Mononuclear cell (primary cell): ENCODE measurements at regions not wholly inside any gene's neighbourhood (a gene's known extent, or its start where the extent isn't known, plus 50 kb on each side); places are given as distances from the start of the nearest gene placed in this dataset.
"Not testable (repeated sequence)": the region's sequence is repeated elsewhere in the genome, so short reads cannot be mapped to it uniquely, and the experiment has no call there.

Experiments used
- H3K27me3 ChIP-seq: 2 replicates; pipeline ENCODE4 v1.6.0; 2011; ENCODE audit warnings: low read length, control low read depth; ENCODE audit not compliant: insufficient read depth
- H3K4me1 ChIP-seq: 2 replicates; pipeline ENCODE4 v1.5.1; 2011; ENCODE audit warnings: mild to moderate bottlenecking, low read length, control low read depth; ENCODE audit not compliant: insufficient read depth
- H3K4me3 ChIP-seq: 2 replicates; pipeline ENCODE4 v1.5.1; 2011; ENCODE audit warnings: mild to moderate bottlenecking, low read length, moderate library complexity
- H3K9me3 ChIP-seq: 2 replicates; pipeline ENCODE4 v1.5.1; 2011; ENCODE audit warnings: low read depth, mild to moderate bottlenecking, control low read depth, low read length

GRCh38 chr17:21510686-21511362 is 134.7 kb downstream of the KCNJ12 start:
- Histone ChIP-seq H3K27me3 (peaks cover 28% of the 10 kb centered on the region), H3K9me3 (no peaks in the 10 kb centered on the region), H3K4me3 (peak overlapping the region; percentile 30), H3K4me1 (peaks cover 20% of the 10 kb centered on the region)

DNA sequence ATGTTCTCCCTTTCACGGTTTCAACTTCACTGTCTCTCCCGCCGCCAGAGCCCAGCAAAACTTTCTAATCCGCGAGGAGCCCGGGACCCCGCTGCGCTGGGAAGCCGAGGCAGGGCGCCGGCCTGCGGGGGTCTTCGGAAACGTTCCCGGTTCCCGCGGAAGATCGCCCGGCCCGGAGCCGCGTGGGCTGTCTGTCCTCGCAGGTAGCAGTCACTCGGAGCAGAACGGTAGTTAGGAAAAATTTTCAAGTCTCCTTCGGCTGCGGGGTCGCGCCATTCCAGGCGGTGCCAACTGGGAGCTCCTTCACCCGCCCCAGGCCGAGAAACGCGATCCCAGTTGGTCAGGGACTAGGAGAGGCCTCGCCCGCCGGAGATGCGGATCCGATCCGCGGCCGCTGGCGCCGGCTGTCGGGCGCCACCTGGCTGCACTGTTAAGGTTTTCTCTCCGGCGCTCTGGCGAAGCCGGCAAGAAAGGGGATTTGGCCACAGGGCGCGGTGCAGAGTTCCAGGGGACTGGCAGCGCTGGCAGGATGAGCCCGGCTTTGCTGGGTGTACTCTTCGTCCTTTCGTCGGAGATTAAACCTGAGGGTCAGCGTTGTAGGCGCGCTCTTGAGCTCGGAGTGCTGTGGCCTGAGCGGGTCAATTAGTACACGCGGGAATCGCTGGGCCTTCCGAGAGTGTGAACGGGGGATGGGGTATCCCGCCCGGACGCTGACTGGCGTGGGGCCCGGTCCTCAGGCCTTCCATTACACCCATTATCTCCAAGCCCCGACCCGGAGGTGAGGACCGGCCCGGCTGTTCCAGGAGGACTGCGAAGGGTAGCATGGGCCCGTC is 135.4 kb downstream of the KCNJ12 start:
- Histone ChIP-seq H3K9me3 (no peaks in the 10 kb centered on the region), H3K4me3 (peak overlapping the region; percentile 30), H3K27me3 (peaks cover 28% of the 10 kb centered on the region), H3K4me1 (peaks cover 20% of the 10 kb centered on the region)

GRCh38 chr17:21512307-21513011 is 136.3 kb downstream of the KCNJ12 start:
- peaks cover 28% of the 10 kb centered on the region for H3K27me3 ChIP-seq
- peaks cover 20% of the 10 kb centered on the region for H3K4me1 ChIP-seq
- H3K4me3 ChIP-seq = no peak overlapping the region
- H3K9me3 ChIP-seq = no peaks in the 10 kb centered on the region

DNA sequence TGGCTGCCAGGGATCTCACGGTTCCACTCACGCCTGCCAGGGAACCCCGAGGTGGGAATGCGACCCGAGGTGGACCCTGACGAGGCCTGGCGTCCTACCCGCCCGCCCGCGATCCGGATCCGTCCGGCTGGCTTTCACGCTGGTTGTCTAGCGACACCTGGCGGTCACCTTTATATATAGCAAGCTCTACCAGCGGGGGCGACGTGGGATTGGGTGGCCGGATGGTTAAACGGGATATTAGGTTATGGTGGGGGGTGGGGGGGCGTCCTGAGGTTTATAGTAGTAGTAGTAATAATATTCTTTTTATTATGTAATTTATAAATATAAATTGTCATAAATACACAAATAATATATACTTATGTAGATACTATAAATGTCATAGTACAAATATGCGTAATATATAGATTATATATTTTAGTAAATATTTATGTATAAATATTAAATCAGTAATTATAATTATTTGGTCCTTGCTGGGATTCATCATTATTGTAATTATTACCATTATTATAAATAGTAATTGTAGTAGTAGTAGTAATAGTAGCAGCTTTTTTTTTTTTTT is 136.9 kb downstream of the KCNJ12 start:
- H3K4me1 ChIP-seq = peaks cover 20% of the 10 kb centered on the region
- peaks cover 28% of the 10 kb centered on the region for H3K27me3 ChIP-seq
- no peaks in the 10 kb centered on the region for H3K9me3 ChIP-seq
- no peak overlapping the region for H3K4me3 ChIP-seq

- Histone ChIP-seq H3K27me3 (peaks cover 24% of the 10 kb centered on the region), H3K4me1 (peaks cover 16% of the 10 kb centered on the region)
- H3K9me3 ChIP-seq, H3K4me3 ChIP-seq: not testable (repeated sequence)
Measured at GRCh38 chr17:21514567-21514966, 138.4 kb downstream of the KCNJ12 start.

DNA sequence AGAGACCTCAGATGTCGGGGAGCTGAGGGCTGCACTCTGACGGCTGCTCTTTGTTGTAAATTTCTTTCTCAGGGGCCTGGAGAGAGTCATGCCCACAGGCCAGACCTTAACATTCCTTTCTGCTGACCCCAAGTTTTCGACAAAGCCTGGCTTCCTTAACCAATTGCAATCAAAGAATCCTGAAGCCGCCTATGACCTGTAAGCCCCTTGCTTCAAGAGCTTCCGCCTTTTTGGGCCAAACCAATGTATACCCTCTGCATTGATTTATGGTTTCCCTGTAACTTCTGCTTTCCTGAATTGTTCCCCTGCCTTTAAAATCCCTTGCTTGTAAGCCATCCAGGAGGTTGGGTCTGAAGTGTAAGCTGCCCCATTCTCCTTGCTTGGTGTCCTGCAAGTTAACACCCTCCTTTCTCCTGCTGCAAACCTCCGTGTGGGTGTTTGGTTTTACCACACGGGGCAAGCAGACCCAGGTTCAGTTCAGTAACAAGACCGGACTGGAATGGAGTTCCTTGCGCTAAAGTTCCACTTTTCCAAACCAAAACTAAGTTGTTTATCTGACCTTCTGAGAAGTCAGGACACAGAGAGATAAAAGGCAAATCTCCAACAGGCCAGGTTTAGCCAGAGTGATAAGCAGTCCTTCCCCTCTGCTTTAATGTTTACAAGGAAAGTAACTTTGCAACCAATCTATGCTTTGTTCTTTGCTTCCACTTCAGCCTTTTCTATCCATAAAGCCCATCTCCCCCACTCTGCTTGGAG is 141.6 kb downstream of the KCNJ12 start:
- H3K9me3 ChIP-seq = no peaks in the 10 kb centered on the region
- no peak overlapping the region for H3K4me3 ChIP-seq
- no peaks in the 10 kb centered on the region for H3K4me1 ChIP-seq
- H3K27me3 ChIP-seq = no peaks in the 10 kb centered on the region

- no peaks in the 10 kb centered on the region for H3K9me3 ChIP-seq
- H3K27me3 ChIP-seq = no peaks in the 10 kb centered on the region
- no peaks in the 10 kb centered on the region for H3K4me1 ChIP-seq
- no peak overlapping the region for H3K4me3 ChIP-seq
Measured at GRCh38 chr17:21522755-21523336, 146.7 kb downstream of the KCNJ12 start.

GRCh38 chr17:21523497-21524210 is 147.5 kb downstream of the KCNJ12 start:
- Histone ChIP-seq H3K27me3 (no peaks in the 10 kb centered on the region), H3K4me3 (no peak overlapping the region), H3K4me1 (no peaks in the 10 kb centered on the region), H3K9me3 (no peaks in the 10 kb centered on the region)

GRCh38 chr17:21524211-21524591 is 148.0 kb downstream of the KCNJ12 start:
- Histone ChIP-seq H3K27me3 (no peaks in the 10 kb centered on the region), H3K9me3 (no peaks in the 10 kb centered on the region), H3K4me1 (no peaks in the 10 kb centered on the region), H3K4me3 (no peak overlapping the region)

DNA sequence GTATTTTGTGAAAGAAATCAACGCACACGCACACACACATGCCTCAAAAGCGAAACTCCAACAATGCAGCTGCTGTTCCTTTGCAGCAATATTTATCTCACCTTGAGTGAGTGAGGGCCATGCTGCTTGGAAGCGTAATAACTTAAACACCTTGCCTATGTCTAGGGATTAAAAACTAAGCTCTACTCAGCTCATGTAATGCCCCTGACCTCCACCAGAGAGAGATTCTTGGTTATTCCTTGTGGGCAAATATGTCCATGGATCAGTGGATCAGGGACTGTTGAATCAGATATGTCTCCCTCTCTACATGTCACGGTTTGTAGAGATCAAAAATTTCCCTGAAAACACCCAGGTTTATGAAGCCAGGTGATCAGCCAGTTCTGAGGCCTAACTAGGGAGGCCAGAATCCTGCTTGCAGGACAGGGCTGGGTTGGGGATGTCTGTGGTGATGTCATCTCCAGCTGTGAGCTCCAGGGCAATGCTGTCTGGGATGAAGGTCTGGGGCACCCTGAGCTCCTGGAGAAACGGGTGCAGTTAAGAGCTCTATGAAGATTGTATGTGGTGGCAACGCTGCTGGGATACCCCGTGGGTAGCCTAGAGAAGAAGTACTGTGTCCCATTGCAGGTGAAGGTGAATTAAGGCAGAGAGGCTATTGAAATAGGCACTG is 149.4 kb downstream of the KCNJ12 start:
- Histone ChIP-seq H3K9me3 (no peaks in the 10 kb centered on the region), H3K4me3 (no peak overlapping the region), H3K4me1 (no peaks in the 10 kb centered on the region), H3K27me3 (no peaks in the 10 kb centered on the region)

GRCh38 chr17:21528031-21528695 is 152.0 kb downstream of the KCNJ12 start:
- no peaks in the 10 kb centered on the region for H3K27me3 ChIP-seq

GRCh38 chr17:21530311-21530710 is 154.2 kb downstream of the KCNJ12 start:
- no peaks in the 10 kb centered on the region for H3K27me3 ChIP-seq
- H3K9me3 ChIP-seq = no peaks in the 10 kb centered on the region

More at GRCh38 chr17:21528031-21528695, 152.0 kb downstream of the KCNJ12 start:
- Histone ChIP-seq H3K9me3 (no peaks in the 10 kb centered on the region), H3K4me3 (no peak overlapping the region), H3K4me1 (peaks cover 1% of the 10 kb centered on the region)

GRCh38 chr17:21530841-21531240 is 154.7 kb downstream of the KCNJ12 start:
- H3K4me1 ChIP-seq = peaks cover 7% of the 10 kb centered on the region
- no peaks in the 10 kb centered on the region for H3K9me3 ChIP-seq
- H3K27me3 ChIP-seq = no peaks in the 10 kb centered on the region
- H3K4me3 ChIP-seq = no peak overlapping the region

More at GRCh38 chr17:21530311-21530710, 154.2 kb downstream of the KCNJ12 start:
- peaks cover 7% of the 10 kb centered on the region for H3K4me1 ChIP-seq
- H3K4me3 ChIP-seq = no peak overlapping the region
